COLO668 (cell line): ENCODE measurements at regions not wholly inside any gene's neighbourhood (a gene's known extent, or its start where the extent isn't known, plus 50 kb on each side); places are given as distances from the start of the nearest gene placed in this dataset.

Experiments
- DNase-seq: peaks from one replicate; lab custom pipeline; 2025; ENCODE audit not compliant: unreplicated experiment; lab: John Stamatoyannopoulos, UW

GRCh38 chr15:93150910-93151881 lies 62.2 kb upstream of the RGMA start:
- no peak for DNase-seq

DNA sequence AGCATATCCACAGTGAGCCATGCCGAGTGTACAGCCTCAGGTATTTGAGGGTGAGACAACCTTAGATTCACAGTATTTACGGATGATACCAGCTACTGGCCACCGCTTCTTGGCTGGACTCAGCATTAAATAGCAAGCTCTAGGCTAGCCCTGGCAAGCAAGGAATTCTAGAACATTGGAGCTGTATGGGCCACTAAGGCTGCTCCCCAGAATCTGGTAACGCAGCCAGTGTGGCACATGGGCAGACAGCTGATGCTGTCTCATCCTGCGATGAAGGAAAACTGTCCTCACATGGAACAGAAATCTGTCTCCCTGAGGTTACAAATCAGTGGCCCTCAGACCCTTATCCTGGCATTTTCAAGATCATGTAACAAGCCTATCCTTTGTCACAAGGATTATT lies 57.6 kb upstream of the RGMA start:
- no peak for DNase-seq

DNA sequence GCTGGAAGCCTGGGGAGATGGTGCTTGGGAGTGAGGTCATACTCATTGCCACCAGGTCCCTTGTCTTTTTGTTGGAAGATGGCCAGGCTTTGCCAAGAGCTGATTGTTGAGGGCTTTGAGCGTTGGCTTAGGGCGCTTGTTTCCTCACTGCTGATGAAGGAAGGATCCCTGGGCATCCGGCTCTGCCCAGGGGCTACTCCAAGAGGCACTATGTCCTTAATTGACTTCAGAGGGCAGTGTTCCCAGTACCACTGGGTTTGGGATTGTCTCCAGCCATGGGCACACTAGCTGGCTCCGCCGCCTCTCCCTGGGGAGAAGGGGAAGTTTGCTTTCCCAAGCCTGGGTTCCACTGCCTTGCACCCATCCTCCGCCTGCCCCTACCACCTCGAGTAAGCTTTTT lies 57.2 kb upstream of the RGMA start:
- no peak for DNase-seq

- DNase-seq = no peak
These were observed 55.6 kb upstream of the RGMA start for GRCh38 chr15:93144463-93145236.

DNA sequence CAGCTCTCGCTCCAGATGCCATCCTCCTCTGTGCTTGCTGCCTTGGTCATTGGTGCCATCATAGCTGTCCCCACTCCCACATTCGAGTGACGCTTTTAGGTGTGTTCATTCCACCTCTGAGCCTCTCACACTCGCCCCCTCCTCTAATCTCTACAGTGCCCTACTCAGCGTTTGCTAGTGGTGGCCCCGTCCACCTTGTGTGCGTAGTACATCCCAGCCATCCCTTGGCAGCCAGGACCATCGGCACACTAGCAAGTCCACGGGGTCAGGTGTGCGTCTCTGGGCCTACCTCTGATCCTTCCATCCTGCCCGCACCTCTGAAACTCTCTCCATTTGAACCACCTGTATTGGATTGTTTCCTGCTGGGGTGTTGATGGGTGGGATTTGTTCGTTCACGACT lies 54.2 kb upstream of the RGMA start:
- DNase-seq = no peak

GRCh38 chr15:93141371-93141794 lies 52.4 kb upstream of the RGMA start:
- DNase-seq = no peak

DNA sequence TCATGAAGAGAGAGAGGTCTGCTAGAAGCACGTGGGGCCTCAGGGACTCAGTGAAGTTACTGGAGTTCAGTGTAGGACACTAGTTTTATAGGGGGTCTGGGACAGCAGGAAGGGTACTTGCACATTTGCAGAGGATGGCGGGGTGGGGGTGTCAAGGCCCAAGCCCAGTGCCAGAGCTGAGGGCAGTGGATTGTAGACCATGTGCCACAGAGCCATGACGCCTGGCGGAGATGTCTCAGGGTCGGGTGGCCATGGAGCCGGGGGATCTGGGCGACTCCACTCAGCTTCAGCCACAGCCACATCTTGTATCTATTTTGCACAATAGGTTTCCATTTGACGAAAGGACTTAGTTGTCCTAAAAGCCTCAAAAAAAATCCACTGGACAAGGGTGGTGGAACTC lies 50.4 kb upstream of the RGMA start:
- DNase-seq = no peak

DNA sequence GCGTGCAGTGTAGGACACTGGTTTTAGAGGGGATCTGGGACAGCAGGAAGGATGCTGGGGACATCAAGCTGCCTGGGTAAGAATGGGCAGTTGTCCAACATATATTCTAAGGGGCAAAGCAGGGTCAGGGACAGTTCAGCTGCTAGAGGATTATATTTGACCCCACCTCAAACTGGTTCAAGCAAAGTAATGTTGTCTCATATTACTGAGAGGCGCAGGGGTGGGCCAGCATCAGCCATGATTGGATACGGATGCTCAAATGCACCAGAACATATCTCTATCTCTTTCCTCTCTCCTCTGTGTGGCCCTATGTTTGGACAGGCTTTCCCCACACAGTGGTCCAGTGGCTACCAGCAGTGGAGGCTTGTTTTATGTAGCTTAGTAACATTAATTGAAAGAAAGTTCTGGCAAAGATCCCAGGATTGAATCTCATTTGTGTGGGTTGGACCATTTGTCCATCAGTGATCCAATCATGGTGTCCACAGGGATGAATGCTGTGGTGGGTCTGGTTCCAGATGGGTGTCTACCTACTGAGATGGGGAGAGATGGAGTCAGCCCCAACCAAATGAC lies 49.8 kb upstream of the RGMA start:
- DNase-seq = no peak
